Fibroblast of lung (primary cell): ENCODE measurements at regions not wholly inside any gene's neighbourhood (a gene's known extent, or its start where the extent isn't known, plus 50 kb on each side); places are given as distances from the start of the nearest gene placed in this dataset.

Experiments
- DNase-seq, 2 donors: peaks; one replicate each; pipeline versions ENCODE4 v3.0.0 to v3.0.0-alpha.2; 2010; ENCODE audit warnings: low read depth in 2 of 2
- H2AFZ ChIP-seq: 2 replicates; pipeline ENCODE4 v1.5.1; 2012; ENCODE audit warnings: low read length, control low read depth, inconsistent platforms
- H3K27ac ChIP-seq: 2 replicates; pipeline ENCODE4 v1.5.1; 2011; ENCODE audit warnings: low read length, control low read depth; ENCODE audit not compliant: insufficient read depth
- H3K27me3 ChIP-seq: 2 replicates; pipeline ENCODE4 v1.5.1; 2011; ENCODE audit warnings: mild to moderate bottlenecking, low read length; ENCODE audit not compliant: control insufficient read depth, insufficient read depth
- H3K36me3 ChIP-seq: 2 replicates; pipeline ENCODE4 v1.5.1; 2011; ENCODE audit warnings: low read length; ENCODE audit not compliant: control insufficient read depth, insufficient read depth
- H3K4me1 ChIP-seq: 2 replicates; pipeline ENCODE4 v1.5.1; 2011; ENCODE audit warnings: low read length; ENCODE audit not compliant: control insufficient read depth, insufficient read depth; ENCODE audit errors: extremely low read depth
- H3K4me2 ChIP-seq: 2 replicates; pipeline ENCODE4 v1.5.1; 2011; ENCODE audit warnings: low read length, control low read depth; ENCODE audit not compliant: insufficient read depth; ENCODE audit errors: extremely low read depth
- H3K4me3 ChIP-seq, 4 experiments: fragments of 200-600 bp in 1 of 4; sonication (generic) in 1 of 4; replicated peaks in 1 of 4; 2 replicates each; pipeline ENCODE4 v1.5.1; 2011 to 2016; ENCODE audit warnings: low read length in 4 of 4, low read depth in 3 of 4, mild to moderate bottlenecking in 3 of 4, control low read depth in 2 of 4, inconsistent platforms in 1 of 4, mixed read lengths in 1 of 4; ENCODE audit not compliant: insufficient read depth in 1 of 4; ENCODE audit errors: control extremely low read depth in 1 of 4
- H3K79me2 ChIP-seq: 2 replicates; pipeline ENCODE4 v1.5.1; 2012; ENCODE audit warnings: mild to moderate bottlenecking, low read length, inconsistent platforms; ENCODE audit not compliant: control insufficient read depth, insufficient read depth
- H3K9ac ChIP-seq: 2 replicates; pipeline ENCODE4 v1.5.1; 2011; ENCODE audit warnings: mild to moderate bottlenecking, low read length, control low read depth; ENCODE audit not compliant: insufficient read depth
- H3K9me3 ChIP-seq: 2 replicates; pipeline ENCODE4 v1.5.1; 2012; ENCODE audit warnings: low read depth, low read length; ENCODE audit not compliant: control insufficient read depth, insufficient read depth
- H4K20me1 ChIP-seq: 2 replicates; pipeline ENCODE4 v1.5.1; 2011; ENCODE audit warnings: low read length; ENCODE audit not compliant: control insufficient read depth, insufficient read depth; ENCODE audit errors: extremely low read depth
- EZH2 ChIP-seq: IDR thresholded peaks from 2 replicates; pipeline ENCODE4 v1.5.1; 2012; ENCODE audit warnings: low read length, control low read depth, mild to moderate bottlenecking; ENCODE audit errors: missing control alignments
- TF ChIP-seq, protein P1 (sequence below), 2 donors: IDR thresholded peaks in 1 of 2; conservative IDR thresholded peaks in 1 of 2; 1 replicate in 1 of 2; 2 replicates in 1 of 2; pipeline ENCODE4 v1.5.1; 2011 to 2012; ENCODE audit warnings: low read length in 2 of 2, control low read depth in 1 of 2, inconsistent platforms in 1 of 2, low read depth in 1 of 2, mild to moderate bottlenecking in 1 of 2

DNA sequence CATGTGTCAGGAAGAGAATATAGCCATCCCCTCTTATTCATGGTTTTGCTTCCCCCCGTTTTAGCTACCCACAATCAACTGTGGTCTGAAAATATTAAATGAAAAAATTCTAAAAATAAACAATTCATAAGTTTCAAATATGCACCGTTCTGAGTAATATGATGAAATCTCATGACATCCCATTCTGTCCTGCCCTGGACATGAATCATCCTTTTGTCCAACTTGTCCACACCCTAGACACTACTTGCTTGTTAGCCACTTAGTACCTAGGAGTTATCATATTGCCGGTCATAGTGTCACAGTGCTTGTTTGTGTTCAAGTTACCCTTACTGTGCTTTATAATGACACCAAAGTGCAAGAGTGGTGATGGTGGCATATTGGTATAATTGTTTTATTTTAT is 113.5 kb downstream of the CAAP1 start:
- H3K36me3 ChIP-seq: no peaks in the 10 kb centered on the region
- no peak overlapping the region for H3K27ac ChIP-seq
- H2AFZ ChIP-seq: no peak overlapping the region
- DNase-seq: peak in 1 of 2 donors; percentile 60
- H3K79me2 ChIP-seq: no peaks in the 10 kb centered on the region
- no peaks in the 10 kb centered on the region for H3K9me3 ChIP-seq
- H3K27me3 ChIP-seq: no peaks in the 10 kb centered on the region
- TF ChIP-seq, protein P1, sequence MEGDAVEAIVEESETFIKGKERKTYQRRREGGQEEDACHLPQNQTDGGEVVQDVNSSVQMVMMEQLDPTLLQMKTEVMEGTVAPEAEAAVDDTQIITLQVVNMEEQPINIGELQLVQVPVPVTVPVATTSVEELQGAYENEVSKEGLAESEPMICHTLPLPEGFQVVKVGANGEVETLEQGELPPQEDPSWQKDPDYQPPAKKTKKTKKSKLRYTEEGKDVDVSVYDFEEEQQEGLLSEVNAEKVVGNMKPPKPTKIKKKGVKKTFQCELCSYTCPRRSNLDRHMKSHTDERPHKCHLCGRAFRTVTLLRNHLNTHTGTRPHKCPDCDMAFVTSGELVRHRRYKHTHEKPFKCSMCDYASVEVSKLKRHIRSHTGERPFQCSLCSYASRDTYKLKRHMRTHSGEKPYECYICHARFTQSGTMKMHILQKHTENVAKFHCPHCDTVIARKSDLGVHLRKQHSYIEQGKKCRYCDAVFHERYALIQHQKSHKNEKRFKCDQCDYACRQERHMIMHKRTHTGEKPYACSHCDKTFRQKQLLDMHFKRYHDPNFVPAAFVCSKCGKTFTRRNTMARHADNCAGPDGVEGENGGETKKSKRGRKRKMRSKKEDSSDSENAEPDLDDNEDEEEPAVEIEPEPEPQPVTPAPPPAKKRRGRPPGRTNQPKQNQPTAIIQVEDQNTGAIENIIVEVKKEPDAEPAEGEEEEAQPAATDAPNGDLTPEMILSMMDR (conservative IDR thresholded peaks at IDR 0.05 in 1 of 2, IDR thresholded peaks at IDR 0.05 in 1 of 2; ENCODE audit: low read depth in 1 of 2, low read length in 2 of 2): no peak
- TF ChIP-seq EZH2: no peak
- no peaks in the 10 kb centered on the region for H4K20me1 ChIP-seq
- H3K4me2 ChIP-seq: no peak overlapping the region
- no peaks in the 10 kb centered on the region for H3K4me1 ChIP-seq
- H3K9ac ChIP-seq: no peak overlapping the region
- H3K4me3 ChIP-seq: no peak overlapping the region

- Histone ChIP-seq H3K27ac (no peak overlapping the region), H3K9ac (no peak overlapping the region), H3K9me3 (no peaks in the 10 kb centered on the region), H3K4me2 (no peak overlapping the region), H3K36me3 (no peaks in the 10 kb centered on the region), H2AFZ (no peak overlapping the region), H3K4me3 (no peak overlapping the region), H3K79me2 (no peaks in the 10 kb centered on the region), H3K27me3 (no peaks in the 10 kb centered on the region), H3K4me1 (no peaks in the 10 kb centered on the region), H4K20me1 (no peaks in the 10 kb centered on the region)
- TF ChIP-seq EZH2: no peak
- TF ChIP-seq, protein P1 (conservative IDR thresholded peaks at IDR 0.05 in 1 of 2, IDR thresholded peaks at IDR 0.05 in 1 of 2; ENCODE audit: low read depth in 1 of 2, low read length in 2 of 2): no peak
- DNase-seq: no peak
Measured at GRCh38 chr9:26775391-26775790, 117.2 kb downstream of the CAAP1 start.

DNA sequence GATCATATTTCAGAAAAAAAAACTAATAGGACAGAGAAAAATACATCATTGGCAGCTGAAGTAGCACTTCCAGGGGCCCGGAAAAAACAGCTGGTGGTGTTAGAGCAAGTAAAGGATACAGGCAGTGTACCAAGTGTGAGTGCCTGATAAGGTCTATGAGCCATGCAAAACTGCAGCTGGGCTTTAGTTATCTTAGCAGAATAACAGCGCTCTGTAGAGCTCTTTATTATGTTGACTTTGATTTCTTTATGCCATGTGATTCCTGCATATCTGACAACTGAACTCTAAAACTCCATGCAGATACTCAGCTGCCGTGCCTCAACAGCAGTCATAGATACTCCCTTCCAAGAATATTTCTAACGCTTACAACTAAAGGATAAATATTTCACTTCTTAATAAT is 119.5 kb downstream of the CAAP1 start:
- Histone ChIP-seq H3K9me3 (no peaks in the 10 kb centered on the region), H3K4me3 (no peak overlapping the region)

More for the DNA sequence above, 119.5 kb downstream of the CAAP1 start:
- Histone ChIP-seq H3K27ac (no peak overlapping the region), H3K79me2 (no peaks in the 10 kb centered on the region), H3K4me1 (no peaks in the 10 kb centered on the region), H3K36me3 (no peaks in the 10 kb centered on the region), H3K4me2 (no peak overlapping the region), H3K9ac (no peak overlapping the region), H3K27me3 (no peaks in the 10 kb centered on the region), H4K20me1 (no peaks in the 10 kb centered on the region), H2AFZ (no peak overlapping the region)
- TF ChIP-seq EZH2: no peak
- TF ChIP-seq, protein P1 (conservative IDR thresholded peaks at IDR 0.05 in 1 of 2, IDR thresholded peaks at IDR 0.05 in 1 of 2; ENCODE audit: low read depth in 1 of 2, low read length in 2 of 2): no peak
- DNase-seq: no peak
